ENCODE measurements at regions not wholly inside any gene's neighbourhood (a gene's known extent, or its start where the extent isn't known, plus 50 kb on each side); places are given as distances from the start of the nearest gene placed in this dataset.

GRCh38 chr1:40922969-40923368, 56.5 kb upstream of the CTPS1 start:
- TF ChIP-seq CEBPB (IDR thresholded peaks at IDR 0.05), result no peak
- TF ChIP-seq TAF1 (IDR thresholded peaks at IDR 0.05; ENCODE audit: low read depth), result no peak
- no peak for TF ChIP-seq NFIC (IDR thresholded peaks at IDR 0.05)
- TF ChIP-seq, protein P1, sequence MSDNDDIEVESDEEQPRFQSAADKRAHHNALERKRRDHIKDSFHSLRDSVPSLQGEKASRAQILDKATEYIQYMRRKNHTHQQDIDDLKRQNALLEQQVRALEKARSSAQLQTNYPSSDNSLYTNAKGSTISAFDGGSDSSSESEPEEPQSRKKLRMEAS (IDR thresholded peaks at IDR 0.05), result no peak
- no peak for TF ChIP-seq REST (IDR thresholded peaks at IDR 0.05; ENCODE audit: low read depth)
- TF ChIP-seq TCF12 (IDR thresholded peaks at IDR 0.05; ENCODE audit: low read depth), result no peak
- no peak for TF ChIP-seq USF1 (IDR thresholded peaks at IDR 0.05)
- no peak for TF ChIP-seq ZBTB7A (IDR thresholded peaks at IDR 0.05; ENCODE audit: low read depth)
- no peak for TF ChIP-seq RAD21 (IDR thresholded peaks at IDR 0.05; ENCODE audit: low read depth)
- TF ChIP-seq FOXM1 (IDR thresholded peaks at IDR 0.05; ENCODE audit: borderline replicate concordance, low read depth), result no peak

Data from Ishikawa (cell line).